ENCODE measurements at regions not wholly inside any gene's neighbourhood (a gene's known extent, or its start where the extent isn't known, plus 50 kb on each side); places are given as distances from the start of the nearest gene placed in this dataset.

- Histone ChIP-seq H3K9ac (ENCODE audit: low read length) (no peak overlapping the region), H3K9me3 (ENCODE audit: low read length) (no peaks in the 10 kb centered on the region), H3K79me2 (replicated peaks; ENCODE audit: insufficient read depth, low read length) (no peaks in the 10 kb centered on the region), H3K4me2 (ENCODE audit: low read length) (no peak overlapping the region), H3K9me2 (ENCODE audit: insufficient read depth, low read length) (no peaks in the 10 kb centered on the region), H2AFZ (ENCODE audit: low read depth, low read length) (no peak overlapping the region), H3K4me3 (ENCODE audit: low read length) (no peak overlapping the region), H3F3A (ENCODE audit: insufficient read depth, low read length, poor library complexity, severe bottlenecking) (no peaks in the 10 kb centered on the region), H3K27me3 (ENCODE audit: insufficient read depth, low read depth, low read length) (no peaks in the 10 kb centered on the region), H3K27ac (ENCODE audit: low read length) (no peak overlapping the region), H3K36me3 (ENCODE audit: insufficient read depth, low read length) (no peaks in the 10 kb centered on the region), H4K20me1 (ENCODE audit: insufficient read depth) (no peaks in the 10 kb centered on the region)
- TF ChIP-seq MXI1 (conservative IDR thresholded peaks at IDR 0.05; ENCODE audit: poor library complexity, severe bottlenecking) (no peak), POLR2AphosphoS5 (IDR thresholded peaks at IDR 0.05) (no peak), SMC3 (conservative IDR thresholded peaks at IDR 0.05; ENCODE audit: poor library complexity) (no peak)
- TF ChIP-seq, protein P1, sequence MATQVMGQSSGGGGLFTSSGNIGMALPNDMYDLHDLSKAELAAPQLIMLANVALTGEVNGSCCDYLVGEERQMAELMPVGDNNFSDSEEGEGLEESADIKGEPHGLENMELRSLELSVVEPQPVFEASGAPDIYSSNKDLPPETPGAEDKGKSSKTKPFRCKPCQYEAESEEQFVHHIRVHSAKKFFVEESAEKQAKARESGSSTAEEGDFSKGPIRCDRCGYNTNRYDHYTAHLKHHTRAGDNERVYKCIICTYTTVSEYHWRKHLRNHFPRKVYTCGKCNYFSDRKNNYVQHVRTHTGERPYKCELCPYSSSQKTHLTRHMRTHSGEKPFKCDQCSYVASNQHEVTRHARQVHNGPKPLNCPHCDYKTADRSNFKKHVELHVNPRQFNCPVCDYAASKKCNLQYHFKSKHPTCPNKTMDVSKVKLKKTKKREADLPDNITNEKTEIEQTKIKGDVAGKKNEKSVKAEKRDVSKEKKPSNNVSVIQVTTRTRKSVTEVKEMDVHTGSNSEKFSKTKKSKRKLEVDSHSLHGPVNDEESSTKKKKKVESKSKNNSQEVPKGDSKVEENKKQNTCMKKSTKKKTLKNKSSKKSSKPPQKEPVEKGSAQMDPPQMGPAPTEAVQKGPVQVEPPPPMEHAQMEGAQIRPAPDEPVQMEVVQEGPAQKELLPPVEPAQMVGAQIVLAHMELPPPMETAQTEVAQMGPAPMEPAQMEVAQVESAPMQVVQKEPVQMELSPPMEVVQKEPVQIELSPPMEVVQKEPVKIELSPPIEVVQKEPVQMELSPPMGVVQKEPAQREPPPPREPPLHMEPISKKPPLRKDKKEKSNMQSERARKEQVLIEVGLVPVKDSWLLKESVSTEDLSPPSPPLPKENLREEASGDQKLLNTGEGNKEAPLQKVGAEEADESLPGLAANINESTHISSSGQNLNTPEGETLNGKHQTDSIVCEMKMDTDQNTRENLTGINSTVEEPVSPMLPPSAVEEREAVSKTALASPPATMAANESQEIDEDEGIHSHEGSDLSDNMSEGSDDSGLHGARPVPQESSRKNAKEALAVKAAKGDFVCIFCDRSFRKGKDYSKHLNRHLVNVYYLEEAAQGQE (IDR thresholded peaks at IDR 0.05; ENCODE audit: borderline replicate concordance) = no peak
Measured at GRCh38 chrX:39636481-39636880, 461.3 kb downstream of the BCOR start.

DNA sequence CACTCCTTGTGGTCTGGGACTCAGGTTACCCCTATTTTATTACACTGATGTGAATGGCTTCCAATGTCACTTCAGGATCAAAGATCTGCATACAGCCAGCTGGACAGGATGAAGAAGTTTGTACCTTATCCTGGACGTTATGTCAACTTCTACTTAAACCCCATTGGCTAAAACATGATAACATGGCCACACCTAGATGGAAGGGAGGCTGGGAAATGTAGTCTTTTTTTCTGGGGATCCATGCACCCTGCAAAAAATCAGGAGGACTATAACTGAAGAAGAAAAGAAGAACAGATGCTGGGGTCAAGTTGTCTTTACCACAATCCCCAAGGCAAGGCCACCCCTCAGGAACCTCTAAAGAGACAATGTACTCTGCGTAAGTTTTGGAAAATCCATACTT is 459.2 kb downstream of the BCOR start:
- Histone ChIP-seq H3K36me3 (ENCODE audit: insufficient read depth, low read length) (no peaks in the 10 kb centered on the region), H3K27ac (ENCODE audit: low read length) (no peak overlapping the region), H3K9me2 (ENCODE audit: insufficient read depth, low read length) (no peaks in the 10 kb centered on the region), H3K9ac (ENCODE audit: low read length) (no peak overlapping the region), H2AFZ (ENCODE audit: low read depth, low read length) (no peak overlapping the region), H3F3A (ENCODE audit: insufficient read depth, low read length, poor library complexity, severe bottlenecking) (no peaks in the 10 kb centered on the region), H4K20me1 (ENCODE audit: insufficient read depth) (no peaks in the 10 kb centered on the region), H3K79me2 (replicated peaks; ENCODE audit: insufficient read depth, low read length) (no peaks in the 10 kb centered on the region), H3K4me3 (ENCODE audit: low read length) (no peak overlapping the region), H3K27me3 (ENCODE audit: insufficient read depth, low read depth, low read length) (no peaks in the 10 kb centered on the region), H3K9me3 (ENCODE audit: low read length) (no peaks in the 10 kb centered on the region), H3K4me2 (ENCODE audit: low read length) (no peak overlapping the region)
- TF ChIP-seq, protein P1 (IDR thresholded peaks at IDR 0.05; ENCODE audit: borderline replicate concordance) = no peak
- no peak for TF ChIP-seq POLR2AphosphoS5 (IDR thresholded peaks at IDR 0.05)
- no peak for TF ChIP-seq CTCF (IDR thresholded peaks at IDR 0.05; ENCODE audit: poor library complexity, severe bottlenecking)
- TF ChIP-seq EP300 (conservative IDR thresholded peaks at IDR 0.05; ENCODE audit: poor library complexity, severe bottlenecking) = no peak
- TF ChIP-seq SMC3 (conservative IDR thresholded peaks at IDR 0.05; ENCODE audit: poor library complexity) = no peak
- no peak for TF ChIP-seq RAD21 (conservative IDR thresholded peaks at IDR 0.05)
- TF ChIP-seq MXI1 (conservative IDR thresholded peaks at IDR 0.05; ENCODE audit: poor library complexity, severe bottlenecking) = no peak
- no peak for TF ChIP-seq EZH2 (IDR thresholded peaks at IDR 0.05; ENCODE audit: borderline replicate concordance, insufficient read depth, low read length, poor library complexity, severe bottlenecking)
